HCT116 (cell line): ENCODE measurements at regions not wholly inside any gene's neighbourhood (a gene's known extent, or its start where the extent isn't known, plus 50 kb on each side); places are given as distances from the start of the nearest gene placed in this dataset.

Source experiments
- CEBPB ChIP-seq: IDR thresholded peaks from 2 replicates; pipeline ENCODE4 v1.6.1; 2012; ENCODE audit warnings: low read depth
- CTCF ChIP-seq, 3 experiments: fragments of 200-600 bp in 1 of 3; sonication (generic) in 1 of 3; IDR thresholded peaks in 2 of 3; conservative IDR thresholded peaks in 1 of 3; 2 replicates each; pipeline ENCODE4 v1.5.1; 2012 to 2017; ENCODE audit warnings: low read depth in 2 of 3, low read length in 2 of 3, antibody characterized with exemption in 1 of 3, borderline replicate concordance in 1 of 3, control low read depth in 1 of 3, mild to moderate bottlenecking in 1 of 3, mixed read lengths in 1 of 3, mixed run types in 1 of 3, moderate library complexity in 1 of 3; ENCODE audit not compliant: insufficient read depth in 1 of 3
- RAD21 ChIP-seq: IDR thresholded peaks from 2 replicates; pipeline ENCODE4 v1.6.1; 2012; ENCODE audit warnings: low read depth, mild to moderate bottlenecking
- TF ChIP-seq, protein P1 (sequence below): IDR thresholded peaks from 2 replicates; pipeline ENCODE4 v1.6.1; 2012

DNA sequence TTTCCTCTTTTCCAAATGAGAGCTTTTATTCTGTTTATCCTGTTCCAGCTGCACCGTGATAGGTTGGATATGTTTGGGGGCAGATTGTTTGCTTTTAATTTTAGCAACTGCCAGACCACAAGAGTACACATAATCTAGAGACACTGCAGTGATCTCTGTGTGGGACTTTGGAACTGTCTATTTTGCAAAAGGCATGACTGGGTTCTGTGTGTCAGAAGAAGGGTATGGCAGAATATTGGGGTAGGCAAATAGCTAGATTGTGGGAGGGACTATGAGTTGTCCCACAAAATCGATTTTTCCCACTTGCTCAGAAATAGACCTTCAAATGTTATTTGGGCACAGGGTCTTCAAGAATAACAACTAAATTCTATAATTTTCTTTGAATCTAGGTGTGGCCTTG lies 275.9 kb upstream of the KITLG start:
- TF ChIP-seq CTCF (IDR thresholded peaks at IDR 0.05 in 2 of 3, conservative IDR thresholded peaks at IDR 0.05 in 1 of 3; ENCODE audit: borderline replicate concordance in 1 of 3, insufficient read depth in 1 of 3, low read depth in 2 of 3, low read length in 2 of 3) = no peak
- TF ChIP-seq, protein P1, sequence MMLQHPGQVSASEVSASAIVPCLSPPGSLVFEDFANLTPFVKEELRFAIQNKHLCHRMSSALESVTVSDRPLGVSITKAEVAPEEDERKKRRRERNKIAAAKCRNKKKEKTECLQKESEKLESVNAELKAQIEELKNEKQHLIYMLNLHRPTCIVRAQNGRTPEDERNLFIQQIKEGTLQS = no peak
- no peak for TF ChIP-seq RAD21
- TF ChIP-seq CEBPB = no peak
